ENCODE measurements at regions not wholly inside any gene's neighbourhood (a gene's known extent, or its start where the extent isn't known, plus 50 kb on each side); places are given as distances from the start of the nearest gene placed in this dataset.

DNA sequence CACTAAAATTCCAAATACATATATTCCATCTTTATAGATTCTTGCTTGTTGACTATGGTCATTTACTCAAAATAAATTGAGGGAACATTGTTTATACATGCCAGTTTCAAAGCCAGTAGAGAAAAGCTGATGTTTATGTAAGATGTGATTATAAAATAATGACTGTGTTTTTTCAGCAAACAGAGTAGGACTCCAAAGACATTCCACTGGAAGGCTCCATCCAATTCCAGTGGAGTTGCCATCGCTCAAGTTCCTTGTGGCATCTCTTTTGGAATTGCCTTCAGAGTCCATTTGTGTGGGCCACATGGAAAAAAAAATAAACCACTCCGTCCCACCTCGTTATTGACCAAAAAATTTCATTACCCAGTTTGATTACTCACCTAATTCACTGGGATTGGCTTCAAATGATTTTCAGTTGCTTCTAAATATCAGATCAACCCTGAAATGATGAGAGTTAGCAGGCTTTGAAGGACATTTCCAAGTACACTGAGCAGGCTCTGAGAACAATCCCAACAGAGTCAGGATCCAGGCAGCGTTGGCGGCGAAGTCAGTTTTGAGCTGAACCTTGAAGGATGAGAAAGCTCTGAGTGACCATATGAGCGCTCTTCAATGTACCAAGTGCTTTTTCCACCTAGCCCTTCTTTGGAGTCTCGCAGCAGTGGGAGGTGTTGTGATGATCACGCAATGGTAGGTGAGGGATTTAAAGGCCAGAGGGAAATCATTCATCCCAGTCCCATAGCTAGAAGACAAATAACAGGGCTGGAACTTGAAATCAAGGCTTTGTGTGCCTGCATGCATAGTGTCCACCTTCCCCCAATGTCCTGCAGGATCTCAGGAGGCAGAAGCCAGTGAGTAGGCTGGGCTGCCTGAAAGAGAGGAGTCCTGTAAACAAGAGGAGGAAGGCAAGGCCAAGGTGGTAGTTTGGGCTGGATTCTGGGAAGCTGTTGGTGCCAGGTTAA lies 281.7 kb downstream of the CDC5L start:
- Histone ChIP-seq H3K27me3 (ENCODE audit: insufficient read depth, low read length, poor library complexity) (no peaks in the 10 kb centered on the region), H4K20me1 (ENCODE audit: insufficient read depth, low read length) (no peaks in the 10 kb centered on the region), H3K36me3 (ENCODE audit: insufficient read depth, low read length) (no peaks in the 10 kb centered on the region), H3K4me2 (ENCODE audit: insufficient read depth, low read length) (no peak overlapping the region), H3K9ac (ENCODE audit: low read depth, low read length) (no peak overlapping the region), H3K4me1 (ENCODE audit: insufficient read depth, low read length) (no peaks in the 10 kb centered on the region), H3K27ac (ENCODE audit: low read length) (no peak overlapping the region), H3K4me3 (ENCODE audit: low read depth in 1 of 2, low read length in 2 of 2) (no peak overlapping the region), H2AFZ (ENCODE audit: low read depth, low read length) (no peak overlapping the region), H3K9me3 (ENCODE audit: insufficient read depth, low read length, severe bottlenecking) (no peaks in the 10 kb centered on the region), H3K79me2 (ENCODE audit: insufficient read depth, low read length) (no peaks in the 10 kb centered on the region)
- no peak for DNase-seq
- no peak for TF ChIP-seq EZH2 (IDR thresholded peaks at IDR 0.05; ENCODE audit: borderline replicate concordance, low read depth, low read length, severe bottlenecking)
- TF ChIP-seq, protein P1, sequence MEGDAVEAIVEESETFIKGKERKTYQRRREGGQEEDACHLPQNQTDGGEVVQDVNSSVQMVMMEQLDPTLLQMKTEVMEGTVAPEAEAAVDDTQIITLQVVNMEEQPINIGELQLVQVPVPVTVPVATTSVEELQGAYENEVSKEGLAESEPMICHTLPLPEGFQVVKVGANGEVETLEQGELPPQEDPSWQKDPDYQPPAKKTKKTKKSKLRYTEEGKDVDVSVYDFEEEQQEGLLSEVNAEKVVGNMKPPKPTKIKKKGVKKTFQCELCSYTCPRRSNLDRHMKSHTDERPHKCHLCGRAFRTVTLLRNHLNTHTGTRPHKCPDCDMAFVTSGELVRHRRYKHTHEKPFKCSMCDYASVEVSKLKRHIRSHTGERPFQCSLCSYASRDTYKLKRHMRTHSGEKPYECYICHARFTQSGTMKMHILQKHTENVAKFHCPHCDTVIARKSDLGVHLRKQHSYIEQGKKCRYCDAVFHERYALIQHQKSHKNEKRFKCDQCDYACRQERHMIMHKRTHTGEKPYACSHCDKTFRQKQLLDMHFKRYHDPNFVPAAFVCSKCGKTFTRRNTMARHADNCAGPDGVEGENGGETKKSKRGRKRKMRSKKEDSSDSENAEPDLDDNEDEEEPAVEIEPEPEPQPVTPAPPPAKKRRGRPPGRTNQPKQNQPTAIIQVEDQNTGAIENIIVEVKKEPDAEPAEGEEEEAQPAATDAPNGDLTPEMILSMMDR (IDR thresholded peaks at IDR 0.05; ENCODE audit: borderline replicate concordance, extremely low read depth, low read length, poor library complexity, severe bottlenecking), result no peak
- no peak for ATAC-seq (ENCODE audit: insufficient read depth, low read depth)

DNA sequence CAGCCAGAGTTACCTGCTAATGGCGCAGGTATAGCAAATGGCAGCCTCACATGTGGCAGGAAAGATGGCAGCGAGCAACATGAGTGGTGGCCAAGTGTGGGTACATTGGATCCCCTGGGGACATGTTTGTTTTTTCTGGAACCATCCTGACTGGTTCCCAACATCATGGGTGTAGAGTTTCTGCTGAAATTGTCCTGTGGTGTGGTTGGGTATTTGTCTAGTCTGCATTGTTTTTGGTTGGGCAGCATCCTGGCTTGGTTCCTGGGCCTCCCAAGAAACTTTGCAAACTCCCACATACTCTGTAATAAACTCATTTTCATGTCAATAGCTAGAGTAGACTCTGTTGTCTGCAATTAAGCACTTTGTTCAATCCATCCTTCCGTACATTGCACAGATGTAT lies 282.6 kb downstream of the CDC5L start:
- TF ChIP-seq, protein P1 (IDR thresholded peaks at IDR 0.05; ENCODE audit: borderline replicate concordance, extremely low read depth, low read length, poor library complexity, severe bottlenecking), result no peak
- TF ChIP-seq EZH2 (IDR thresholded peaks at IDR 0.05; ENCODE audit: borderline replicate concordance, low read depth, low read length, severe bottlenecking), result no peak
- Histone ChIP-seq H3K4me2 (ENCODE audit: insufficient read depth, low read length) (no peak overlapping the region), H3K9ac (ENCODE audit: low read depth, low read length) (no peak overlapping the region), H3K9me3 (ENCODE audit: insufficient read depth, low read length, severe bottlenecking) (no peaks in the 10 kb centered on the region), H4K20me1 (ENCODE audit: insufficient read depth, low read length) (no peaks in the 10 kb centered on the region), H3K27me3 (ENCODE audit: insufficient read depth, low read length, poor library complexity) (no peaks in the 10 kb centered on the region), H3K27ac (ENCODE audit: low read length) (no peak overlapping the region), H3K4me1 (ENCODE audit: insufficient read depth, low read length) (no peaks in the 10 kb centered on the region), H3K36me3 (ENCODE audit: insufficient read depth, low read length) (no peaks in the 10 kb centered on the region), H2AFZ (ENCODE audit: low read depth, low read length) (no peak overlapping the region), H3K4me3 (ENCODE audit: low read depth in 1 of 2, low read length in 2 of 2) (no peak overlapping the region), H3K79me2 (ENCODE audit: insufficient read depth, low read length) (no peaks in the 10 kb centered on the region)
- ATAC-seq (ENCODE audit: insufficient read depth, low read depth) (no peak), DNase-seq (no peak)

DNA sequence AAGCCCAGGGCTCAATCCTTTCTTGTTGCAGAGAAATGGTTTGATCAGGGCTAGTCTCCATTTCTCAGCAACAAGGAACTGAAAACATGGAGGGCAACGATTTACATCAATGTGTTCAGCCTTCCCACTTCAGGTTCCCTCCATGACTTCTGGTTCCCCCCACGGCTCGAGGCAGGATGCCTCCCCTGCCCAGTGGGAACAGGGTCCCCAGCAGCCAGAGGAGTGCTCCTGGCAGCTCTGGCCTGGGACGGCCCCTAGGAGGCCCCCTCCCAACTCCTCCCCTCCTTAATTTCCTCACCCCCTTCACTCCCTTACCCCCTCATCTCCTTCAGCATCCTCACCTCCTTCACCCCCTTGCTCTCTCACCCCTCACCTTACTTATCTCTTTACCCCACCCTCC lies 283.8 kb downstream of the CDC5L start:
- no peak for ATAC-seq (ENCODE audit: insufficient read depth, low read depth)
- DNase-seq, result no peak
- no peak overlapping the region for H3K4me2 ChIP-seq (ENCODE audit: insufficient read depth, low read length)
- H3K27ac ChIP-seq (ENCODE audit: low read length), result no peak overlapping the region
- H3K27me3 ChIP-seq (ENCODE audit: insufficient read depth, low read length, poor library complexity), result no peaks in the 10 kb centered on the region
- no peaks in the 10 kb centered on the region for H3K36me3 ChIP-seq (ENCODE audit: insufficient read depth, low read length)
- no peaks in the 10 kb centered on the region for H3K79me2 ChIP-seq (ENCODE audit: insufficient read depth, low read length)
- H2AFZ ChIP-seq (ENCODE audit: low read depth, low read length), result no peak overlapping the region
- H3K9me3 ChIP-seq (ENCODE audit: insufficient read depth, low read length, severe bottlenecking), result no peaks in the 10 kb centered on the region
- H3K9ac ChIP-seq (ENCODE audit: low read depth, low read length), result no peak overlapping the region
- no peaks in the 10 kb centered on the region for H4K20me1 ChIP-seq (ENCODE audit: insufficient read depth, low read length)
- TF ChIP-seq, protein P1 (IDR thresholded peaks at IDR 0.05; ENCODE audit: borderline replicate concordance, extremely low read depth, low read length, poor library complexity, severe bottlenecking), result no peak
- no peak for TF ChIP-seq EZH2 (IDR thresholded peaks at IDR 0.05; ENCODE audit: borderline replicate concordance, low read depth, low read length, severe bottlenecking)
- H3K4me3 ChIP-seq (ENCODE audit: low read depth in 1 of 2, low read length in 2 of 2), result no peak overlapping the region
- no peaks in the 10 kb centered on the region for H3K4me1 ChIP-seq (ENCODE audit: insufficient read depth, low read length)
